ENCODE measurements at regions not wholly inside any gene's neighbourhood (a gene's known extent, or its start where the extent isn't known, plus 50 kb on each side); places are given as distances from the start of the nearest gene placed in this dataset.

GRCh38 chr6:140968062-140968461 lies 1164.7 kb upstream of the GJE1 start:
- no peak for TF ChIP-seq CTCF (IDR thresholded peaks at IDR 0.05; ENCODE audit: borderline replicate concordance, control extremely low read depth, extremely low read depth, insufficient read depth, missing control alignments)
- DNase-seq (ENCODE audit: low spot score): no peak
- in situ Hi-C loops (cut with MboI; ENCODE audit: low sequenced_read_pairs, unreplicated experiment): no loop called here

- no peak for TF ChIP-seq CTCF (IDR thresholded peaks at IDR 0.05; ENCODE audit: borderline replicate concordance, control extremely low read depth, extremely low read depth, insufficient read depth, missing control alignments)
- DNase-seq (ENCODE audit: low spot score): no peak
- in situ Hi-C loops (cut with MboI; ENCODE audit: low sequenced_read_pairs, unreplicated experiment): no loop called here
These were observed 1166.0 kb upstream of the GJE1 start for GRCh38 chr6:140966676-140967075.

- DNase-seq (ENCODE audit: low spot score): no peak
- no peak for TF ChIP-seq CTCF (IDR thresholded peaks at IDR 0.05; ENCODE audit: borderline replicate concordance, control extremely low read depth, extremely low read depth, insufficient read depth, missing control alignments)
- in situ Hi-C loops (cut with MboI; ENCODE audit: low sequenced_read_pairs, unreplicated experiment): no loop called here
These were observed 1172.2 kb upstream of the GJE1 start for GRCh38 chr6:140960566-140960965.

GRCh38 chr6:140957386-140957785 lies 1175.3 kb upstream of the GJE1 start:
- in situ Hi-C loops (cut with MboI; ENCODE audit: low sequenced_read_pairs, unreplicated experiment): no loop called here
- no peak for DNase-seq (ENCODE audit: low spot score)
- no peak for TF ChIP-seq CTCF (IDR thresholded peaks at IDR 0.05; ENCODE audit: borderline replicate concordance, control extremely low read depth, extremely low read depth, insufficient read depth, missing control alignments)

- DNase-seq (ENCODE audit: low spot score): no peak
- in situ Hi-C loops (cut with MboI; ENCODE audit: low sequenced_read_pairs, unreplicated experiment): no loop called here
- TF ChIP-seq CTCF (IDR thresholded peaks at IDR 0.05; ENCODE audit: borderline replicate concordance, control extremely low read depth, extremely low read depth, insufficient read depth, missing control alignments): no peak
These were observed 1176.0 kb upstream of the GJE1 start for GRCh38 chr6:140956571-140957369.

GRCh38 chr6:140940251-140940925 lies 1192.3 kb upstream of the GJE1 start:
- TF ChIP-seq CTCF (IDR thresholded peaks at IDR 0.05; ENCODE audit: borderline replicate concordance, control extremely low read depth, extremely low read depth, insufficient read depth, missing control alignments): no peak
- in situ Hi-C loops (cut with MboI; ENCODE audit: low sequenced_read_pairs, unreplicated experiment): no loop called here
- no peak for DNase-seq (ENCODE audit: low spot score)
